ENCODE measurements at regions not wholly inside any gene's neighbourhood (a gene's known extent, or its start where the extent isn't known, plus 50 kb on each side); places are given as distances from the start of the nearest gene placed in this dataset.

- TF ChIP-seq CTCF (IDR thresholded peaks at IDR 0.05): no peak
- no peak for TF ChIP-seq POLR2AphosphoS5 (IDR thresholded peaks at IDR 0.05)
Observed at GRCh38 chr2:8027387-8027786, 654.5 kb upstream of the ID2 start.
